ENCODE measurements at regions not wholly inside any gene's neighbourhood (a gene's known extent, or its start where the extent isn't known, plus 50 kb on each side); places are given as distances from the start of the nearest gene placed in this dataset.
A peak's percentile ranks its signal among the peaks of the same experiment; 100 is the strongest.

DNA sequence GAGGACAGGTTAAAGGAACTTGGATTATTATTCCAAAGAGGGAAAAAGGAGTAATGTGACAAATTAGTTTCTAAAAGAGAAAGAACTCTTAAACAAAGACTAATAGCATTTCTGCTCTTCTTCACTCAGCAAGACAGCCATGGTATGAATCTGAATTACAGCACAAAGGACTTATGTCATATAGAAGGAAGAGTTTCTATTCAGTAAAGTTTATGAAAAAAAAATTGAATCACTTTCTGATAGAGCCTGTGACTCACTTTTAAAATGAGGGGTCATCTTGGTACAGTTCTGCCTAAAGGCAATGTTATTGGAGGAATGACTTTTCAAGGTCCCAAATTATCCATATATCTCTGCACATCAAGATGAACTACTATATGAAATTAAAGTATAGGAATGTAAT lies 101.7 kb downstream of the DUSP6 start:
- ATAC-seq = no peak
- no peak for DNase-seq
- peaks cover 41% of the 10 kb centered on the region for H3K36me3 Mint-ChIP-seq
- no peak overlapping the region for H3K4me3 Mint-ChIP-seq
- H3K27me3 Mint-ChIP-seq = no peaks in the 10 kb centered on the region
- CTCF ChIA-PET = interaction anchor here (1.1 to 1.8 kb wide), 3 partner anchors 9 to 115 kb away, joined by 3 to 4 read pairs (median 3); no protein-coding TSS in a partner anchor
- peaks cover 11% of the 10 kb centered on the region for H3K9me3 Mint-ChIP-seq (ENCODE audit: low read depth)
- no peak overlapping the region for H3K27ac Mint-ChIP-seq
- peaks cover 45% of the 10 kb centered on the region for H3K4me1 Mint-ChIP-seq

- CTCF ChIA-PET = interaction anchor here (1.1 to 1.8 kb wide), 4 partner anchors 10 to 114 kb away, joined by 3 to 4 read pairs (median 4); no protein-coding TSS in a partner anchor
- Mint-ChIP-seq H3K27me3 (no peaks in the 10 kb centered on the region), H3K36me3 (peaks cover 40% of the 10 kb centered on the region), H3K9me3 (ENCODE audit: low read depth) (peaks cover 11% of the 10 kb centered on the region), H3K4me3 (no peak overlapping the region), H3K4me1 (peaks cover 49% of the 10 kb centered on the region), H3K27ac (no peak overlapping the region)
- ATAC-seq (no peak), DNase-seq (no peak)
Measured at GRCh38 chr12:89250213-89250612, 102.1 kb downstream of the DUSP6 start.

DNA sequence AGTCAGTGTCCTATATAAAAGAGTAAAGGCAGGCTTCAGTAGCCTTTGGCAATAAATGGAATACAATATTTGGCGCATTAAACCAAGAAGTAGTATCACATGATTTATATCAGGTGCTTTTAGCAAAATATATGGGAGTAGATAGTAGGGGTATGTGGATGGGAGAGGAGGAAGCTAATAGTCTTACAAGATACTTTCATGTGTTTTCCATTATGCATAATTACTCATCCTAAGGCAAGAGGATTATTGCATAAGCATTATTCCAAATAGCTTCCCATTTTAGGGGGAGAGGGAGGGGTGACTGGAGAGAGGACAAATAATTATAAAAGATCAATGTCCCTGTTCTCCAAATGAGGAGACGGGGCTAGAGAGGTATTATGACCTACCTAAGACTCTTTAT lies 104.3 kb downstream of the DUSP6 start:
- DNase-seq (no peak), ATAC-seq (no peak)
- CTCF ChIA-PET = interaction anchor here (0.9 kb wide), 1 partner anchor 11 kb away, joined by 3 read pairs; no protein-coding TSS in a partner anchor
- peaks cover 35% of the 10 kb centered on the region for H3K36me3 Mint-ChIP-seq
- H3K4me3 Mint-ChIP-seq = no peak overlapping the region
- H3K9me3 Mint-ChIP-seq (ENCODE audit: low read depth) = peaks cover 7% of the 10 kb centered on the region
- no peaks in the 10 kb centered on the region for H3K27me3 Mint-ChIP-seq
- no peak overlapping the region for H3K27ac Mint-ChIP-seq
- H3K4me1 Mint-ChIP-seq = peaks cover 69% of the 10 kb centered on the region

GRCh38 chr12:89247541-89247942 lies 104.8 kb downstream of the DUSP6 start:
- Mint-ChIP-seq H3K4me3 (no peak overlapping the region), H3K9me3 (ENCODE audit: low read depth) (peaks cover 5% of the 10 kb centered on the region), H3K36me3 (peaks cover 35% of the 10 kb centered on the region), H3K27me3 (no peaks in the 10 kb centered on the region), H3K27ac (no peak overlapping the region), H3K4me1 (peaks cover 69% of the 10 kb centered on the region)
- ATAC-seq (no peak), DNase-seq (no peak)
- CTCF ChIA-PET = interaction anchor here (0.9 kb wide), 1 partner anchor 10 kb away, joined by 3 read pairs; no protein-coding TSS in a partner anchor

- peaks cover 53% of the 10 kb centered on the region for H3K4me1 Mint-ChIP-seq
- peaks cover 35% of the 10 kb centered on the region for H3K36me3 Mint-ChIP-seq
- peak overlapping the region; percentile 93 for H3K27ac Mint-ChIP-seq
- peak; percentile 90 for ATAC-seq
- H3K4me3 Mint-ChIP-seq = peak overlapping the region; percentile 38
- no peaks in the 10 kb centered on the region for H3K27me3 Mint-ChIP-seq
- peak; percentile 82 for DNase-seq
- CTCF ChIA-PET = interaction anchor here (0.8 to 4.6 kb wide), 27 partner anchors 9 to 284 kb away, joined by 3 to 33 read pairs (median 4); partner anchors contain the start of gene DUSP6
- H3K9me3 Mint-ChIP-seq (ENCODE audit: low read depth) = peaks cover 5% of the 10 kb centered on the region
Measured at GRCh38 chr12:89245090-89245489, 107.2 kb downstream of the DUSP6 start.

- Mint-ChIP-seq H3K4me3 (peak overlapping the region; percentile 38), H3K36me3 (peaks cover 35% of the 10 kb centered on the region), H3K27me3 (no peaks in the 10 kb centered on the region), H3K27ac (peak overlapping the region; percentile 93), H3K9me3 (ENCODE audit: low read depth) (peaks cover 5% of the 10 kb centered on the region), H3K4me1 (peaks cover 53% of the 10 kb centered on the region)
- DNase-seq (peak; percentile 70), ATAC-seq (peak; percentile 79)
- CTCF ChIA-PET = interaction anchor here (0.5 to 4.6 kb wide), 26 partner anchors 9 to 285 kb away, joined by 3 to 33 read pairs (median 4); partner anchors contain the start of gene DUSP6
Measured at GRCh38 chr12:89244536-89244935, 107.8 kb downstream of the DUSP6 start.

DNA sequence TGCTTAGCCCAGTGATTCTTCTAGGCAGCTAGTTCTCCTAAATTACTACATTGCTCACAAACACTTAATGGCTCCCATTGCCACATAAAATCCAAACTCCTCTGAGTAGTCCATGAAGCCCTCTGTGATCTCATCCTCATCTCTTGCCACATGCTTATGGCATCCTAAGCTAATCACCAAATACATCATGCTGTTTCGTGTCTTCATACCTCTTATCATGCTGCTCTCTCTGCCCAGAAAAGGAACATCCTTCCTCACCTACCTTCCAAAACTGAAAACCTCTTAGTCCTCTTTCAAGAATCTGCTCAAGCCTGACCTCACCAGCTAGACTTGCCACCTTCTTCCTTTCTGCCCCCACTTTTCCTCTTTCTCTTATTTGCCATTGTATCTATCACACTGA lies 108.5 kb downstream of the DUSP6 start:
- H3K4me1 Mint-ChIP-seq = peaks cover 57% of the 10 kb centered on the region

DNA sequence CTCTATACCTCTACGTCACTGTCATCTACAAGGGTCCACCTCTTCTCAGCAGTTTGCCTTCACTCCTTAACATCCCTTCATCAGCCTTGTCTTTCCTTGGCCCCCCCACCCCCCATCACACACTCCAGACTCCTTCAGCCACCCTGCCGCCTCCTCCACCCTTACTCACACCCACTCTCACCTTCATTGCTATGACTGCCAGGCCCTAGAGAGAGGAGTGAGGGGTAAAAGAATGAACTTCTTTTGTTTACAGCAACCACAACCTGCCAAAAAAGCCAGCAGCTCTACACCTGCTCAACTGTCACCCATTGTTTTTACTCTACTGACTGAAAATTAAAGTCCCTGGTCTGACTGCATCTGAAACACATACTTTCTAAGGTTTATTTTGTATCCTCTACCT lies 112.8 kb downstream of the DUSP6 start:
- CTCF ChIA-PET = no interaction called here
- Mint-ChIP-seq H3K4me3 (no peak overlapping the region), H3K4me1 (peaks cover 59% of the 10 kb centered on the region), H3K27me3 (no peaks in the 10 kb centered on the region), H3K36me3 (peaks cover 45% of the 10 kb centered on the region), H3K9me3 (ENCODE audit: low read depth) (peaks cover 6% of the 10 kb centered on the region), H3K27ac (no peak overlapping the region)
- DNase-seq (no peak), ATAC-seq (no peak)

More for the DNA sequence above, 108.5 kb downstream of the DUSP6 start:
- H3K9me3 Mint-ChIP-seq (ENCODE audit: low read depth) = peaks cover 5% of the 10 kb centered on the region
- DNase-seq (no peak), ATAC-seq (peak; percentile 13)
- CTCF ChIA-PET = interaction anchor here (0.5 to 4.6 kb wide), 12 partner anchors 9 to 227 kb away, joined by 3 to 33 read pairs (median 6); partner anchors contain the start of gene DUSP6
- H3K4me3 Mint-ChIP-seq = no peak overlapping the region
- no peaks in the 10 kb centered on the region for H3K27me3 Mint-ChIP-seq
- peak overlapping the region; percentile 93 for H3K27ac Mint-ChIP-seq
- peaks cover 35% of the 10 kb centered on the region for H3K36me3 Mint-ChIP-seq

DNA sequence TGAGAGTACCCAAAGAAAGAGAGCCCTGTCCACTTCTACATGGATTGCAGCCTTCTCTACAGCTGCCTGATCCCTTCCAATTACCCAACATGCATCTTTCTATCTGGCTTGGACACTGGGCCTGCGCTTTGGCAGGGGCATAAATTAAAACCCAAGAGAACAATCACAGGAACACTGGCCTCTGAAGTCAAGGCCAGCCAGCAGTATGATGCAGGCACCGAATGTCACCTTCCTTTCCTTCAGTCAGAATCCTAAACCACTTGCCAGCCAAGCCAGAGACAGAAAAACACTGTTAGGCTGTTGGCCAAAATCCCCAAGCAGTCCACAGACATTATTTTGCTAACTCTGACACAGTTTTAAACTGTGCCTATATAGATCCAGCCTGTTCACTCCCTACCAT lies 113.7 kb downstream of the DUSP6 start:
- H3K27ac Mint-ChIP-seq = no peak overlapping the region
- H3K4me3 Mint-ChIP-seq = no peak overlapping the region
- CTCF ChIA-PET = no interaction called here

GRCh38 chr12:89237763-89238162 lies 114.5 kb downstream of the DUSP6 start:
- Mint-ChIP-seq H3K36me3 (peaks cover 40% of the 10 kb centered on the region), H3K4me1 (peaks cover 48% of the 10 kb centered on the region), H3K9me3 (ENCODE audit: low read depth) (peaks cover 6% of the 10 kb centered on the region), H3K27ac (no peak overlapping the region), H3K27me3 (no peaks in the 10 kb centered on the region), H3K4me3 (no peak overlapping the region)
- CTCF ChIA-PET = interaction anchor here (0.9 kb wide), 1 partner anchor 10 kb away, joined by 3 read pairs; no protein-coding TSS in a partner anchor
- no peak for ATAC-seq
- DNase-seq = no peak

More for the DNA sequence above, 113.7 kb downstream of the DUSP6 start:
- ATAC-seq (no peak), DNase-seq (no peak)
- Mint-ChIP-seq H3K27me3 (no peaks in the 10 kb centered on the region), H3K36me3 (peaks cover 45% of the 10 kb centered on the region), H3K4me1 (peaks cover 55% of the 10 kb centered on the region), H3K9me3 (ENCODE audit: low read depth) (peaks cover 6% of the 10 kb centered on the region)

- ATAC-seq = no peak
- peak overlapping the region; percentile 17 for H3K27ac Mint-ChIP-seq
- H3K4me1 Mint-ChIP-seq = peaks cover 50% of the 10 kb centered on the region
- H3K9me3 Mint-ChIP-seq (ENCODE audit: low read depth) = peaks cover 6% of the 10 kb centered on the region
- CTCF ChIA-PET = interaction anchor here (0.9 to 4.2 kb wide), 4 partner anchors 8 to 231 kb away, joined by 3 to 27 read pairs (median 6); partner anchors contain the start of gene DUSP6
- DNase-seq = no peak
- peaks cover 37% of the 10 kb centered on the region for H3K36me3 Mint-ChIP-seq
- no peak overlapping the region for H3K4me3 Mint-ChIP-seq
- no peaks in the 10 kb centered on the region for H3K27me3 Mint-ChIP-seq
Measured at GRCh38 chr12:89236748-89237383, 115.4 kb downstream of the DUSP6 start.

DNA sequence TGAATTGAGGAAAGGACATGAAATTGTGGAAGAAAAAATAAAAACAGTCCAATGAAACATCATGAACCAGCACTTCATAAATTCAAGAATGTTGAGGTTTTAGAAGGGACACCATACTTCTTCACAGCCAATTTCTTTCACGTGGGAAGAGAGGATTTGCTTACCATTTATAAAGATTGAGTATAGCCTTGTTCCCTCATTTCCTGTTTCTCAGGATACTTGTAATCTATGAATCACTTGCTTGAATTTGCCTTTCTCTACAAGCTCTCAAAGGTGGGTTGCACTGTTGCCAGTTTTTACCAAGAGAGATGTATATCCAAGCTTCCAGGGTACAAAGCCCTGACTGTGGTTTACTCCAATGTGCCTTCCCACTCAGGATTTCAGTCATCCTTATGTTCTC lies 116.1 kb downstream of the DUSP6 start:
- H3K9me3 Mint-ChIP-seq (ENCODE audit: low read depth) = peaks cover 6% of the 10 kb centered on the region
- ATAC-seq (no peak), DNase-seq (no peak)
- no peaks in the 10 kb centered on the region for H3K27me3 Mint-ChIP-seq
- no peak overlapping the region for H3K4me3 Mint-ChIP-seq
- peak overlapping the region; percentile 6 for H3K27ac Mint-ChIP-seq
- CTCF ChIA-PET = interaction anchor here (0.7 to 4.2 kb wide), 8 partner anchors 9 to 232 kb away, joined by 3 to 27 read pairs (median 4); partner anchors contain the start of gene DUSP6
- H3K4me1 Mint-ChIP-seq = peaks cover 56% of the 10 kb centered on the region
- H3K36me3 Mint-ChIP-seq = peaks cover 33% of the 10 kb centered on the region

DNA sequence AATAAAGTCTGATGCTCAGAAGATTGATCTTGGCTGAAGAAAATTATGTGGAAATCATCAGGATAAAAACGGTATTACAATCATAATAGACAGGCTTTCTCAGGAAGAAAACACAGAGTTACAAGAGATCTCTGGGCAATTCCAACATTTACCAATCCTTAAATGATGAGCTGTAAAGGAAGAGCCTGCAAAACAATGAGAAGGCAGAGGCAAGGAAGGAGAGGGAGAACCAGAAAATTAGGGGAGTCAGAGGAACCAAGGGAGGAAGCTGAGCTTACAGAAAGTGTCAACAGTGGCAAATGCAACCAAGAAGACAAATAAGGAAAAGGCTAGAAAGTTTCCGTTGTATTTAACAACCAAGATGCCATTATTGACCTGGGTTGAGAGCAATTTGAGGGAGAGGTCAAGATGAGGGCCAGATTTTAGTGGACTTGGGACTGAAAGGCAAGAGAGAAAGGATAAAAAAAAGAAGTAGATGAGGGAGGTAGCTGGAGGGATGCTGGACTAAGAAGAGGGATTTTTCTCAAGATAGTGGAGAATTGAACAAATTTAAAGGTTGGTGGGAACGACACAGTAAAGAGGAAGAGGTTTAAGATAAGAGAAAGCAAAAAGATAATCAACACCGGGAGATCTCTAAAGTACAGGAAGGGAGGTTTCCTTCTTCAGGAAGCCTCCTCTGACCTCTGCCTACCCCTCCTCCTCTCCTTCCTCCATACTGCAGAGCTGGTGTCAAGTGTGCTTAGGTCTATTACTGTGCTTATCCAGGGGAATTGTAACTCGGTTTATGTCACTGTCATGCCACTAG lies 116.9 kb downstream of the DUSP6 start:
- no peak for DNase-seq
- Mint-ChIP-seq H3K4me3 (peak overlapping the region; percentile 15), H3K27me3 (no peaks in the 10 kb centered on the region), H3K27ac (peak overlapping the region; percentile 86), H3K36me3 (peaks cover 28% of the 10 kb centered on the region), H3K4me1 (peaks cover 59% of the 10 kb centered on the region), H3K9me3 (ENCODE audit: low read depth) (peaks cover 6% of the 10 kb centered on the region)
- ATAC-seq = peak; percentile 61
- CTCF ChIA-PET = interaction anchor here (0.7 to 4.2 kb wide), 8 partner anchors 8 to 117 kb away, joined by 3 to 27 read pairs (median 4); partner anchors contain the start of gene DUSP6

Data from activated CD8-positive, alpha-beta memory T cell treated with anti-CD3 and anti-CD28 coated beads, Interleukin-2, amount 10 ng/mL, durations not matched to agents 7 days and 5 days (primary cell).